NCI-H524 treated with DMSO at 0.1 percent for 48 hours (cell line): ENCODE measurements at regions not wholly inside any gene's neighbourhood (a gene's known extent, or its start where the extent isn't known, plus 50 kb on each side); places are given as distances from the start of the nearest gene placed in this dataset.
"Not testable (repeated sequence)": the region's sequence is repeated elsewhere in the genome, so short reads cannot be mapped to it uniquely, and the experiment has no call there.

Experiments
- DNase-seq: peaks from one replicate; lab custom pipeline; 2025; lab: John Stamatoyannopoulos, UW

- no peak for DNase-seq
Observed at GRCh38 chrX:69062493-69062892, 102.8 kb downstream of the PJA1 start.

- no peak for DNase-seq
Observed at GRCh38 chrX:69060631-69061408, 104.4 kb downstream of the PJA1 start.

GRCh38 chrX:69055193-69055592 is 110.1 kb downstream of the PJA1 start:
- no peak for DNase-seq

- DNase-seq = not testable (repeated sequence)
Observed at GRCh38 chrX:69054497-69054896, 110.8 kb downstream of the PJA1 start.

GRCh38 chrX:69051901-69052300 is 113.4 kb downstream of the PJA1 start:
- DNase-seq = no peak

- DNase-seq = no peak
Observed at GRCh38 chrX:69050051-69050765, 115.0 kb downstream of the PJA1 start.

GRCh38 chrX:69046996-69047490 is 118.2 kb downstream of the PJA1 start:
- DNase-seq = no peak

- DNase-seq = no peak
Observed at GRCh38 chrX:69045616-69046345, 119.5 kb downstream of the PJA1 start.

GRCh38 chrX:69038816-69039215 is 126.4 kb downstream of the PJA1 start:
- no peak for DNase-seq

GRCh38 chrX:69038188-69038587 is 127.1 kb downstream of the PJA1 start:
- DNase-seq = no peak

- no peak for DNase-seq
Observed at GRCh38 chrX:69037786-69038185, 127.5 kb downstream of the PJA1 start.

GRCh38 chrX:69036674-69037573 is 128.3 kb downstream of the PJA1 start:
- DNase-seq = no peak

GRCh38 chrX:69034451-69034850 is 130.8 kb downstream of the PJA1 start:
- no peak for DNase-seq

GRCh38 chrX:69033936-69034335 is 131.3 kb downstream of the PJA1 start:
- no peak for DNase-seq

GRCh38 chrX:69032601-69033000 is 132.7 kb downstream of the PJA1 start:
- no peak for DNase-seq

- DNase-seq = no peak
Observed at GRCh38 chrX:69031971-69032391, 133.3 kb downstream of the PJA1 start.

GRCh38 chrX:69031181-69031580 is 134.1 kb downstream of the PJA1 start:
- no peak for DNase-seq

- no peak for DNase-seq
Observed at GRCh38 chrX:69029771-69030170, 135.5 kb downstream of the PJA1 start.

GRCh38 chrX:69028761-69029120 is 136.5 kb downstream of the PJA1 start:
- no peak for DNase-seq

GRCh38 chrX:69028006-69028760 is 137.1 kb downstream of the PJA1 start:
- no peak for DNase-seq
